Anterior cingulate cortex (tissue), 58 donors: ENCODE measurements at regions not wholly inside any gene's neighbourhood (a gene's known extent, or its start where the extent isn't known, plus 50 kb on each side); places are given as distances from the start of the nearest gene placed in this dataset.

Experiments
- DNase-seq, 58 donors: peaks; one replicate each; lab custom pipeline; 2025; lab: John Stamatoyannopoulos, UW

DNA sequence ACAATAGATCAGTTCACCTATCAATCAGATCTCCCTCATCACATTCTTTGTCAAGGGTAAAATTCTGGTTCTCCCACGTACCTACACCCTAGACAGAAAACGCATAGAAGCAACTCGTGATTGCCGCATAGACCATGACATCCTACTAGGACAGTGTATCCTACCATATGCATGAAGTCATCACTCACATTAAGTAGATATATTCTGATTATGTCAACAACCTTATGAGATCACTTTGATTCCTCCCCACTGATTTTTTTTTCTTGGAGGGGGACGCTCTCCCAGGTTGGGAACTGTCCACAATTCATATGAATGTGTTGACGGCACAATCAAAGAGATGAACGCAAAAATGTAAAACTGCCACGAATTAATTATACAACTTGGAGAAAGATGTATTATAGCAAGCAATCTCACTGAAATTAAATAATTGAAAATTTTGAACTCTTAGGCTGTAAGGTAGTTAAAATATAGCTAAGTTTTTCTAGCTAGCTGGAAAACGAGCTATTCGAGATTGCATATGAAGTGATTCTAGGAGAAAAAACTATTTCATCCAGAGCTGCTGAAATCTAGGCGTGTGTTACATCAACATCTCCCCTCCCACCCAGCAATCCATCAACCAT is 82.5 kb upstream of the CCDC28A start:
- DNase-seq: no peak

DNA sequence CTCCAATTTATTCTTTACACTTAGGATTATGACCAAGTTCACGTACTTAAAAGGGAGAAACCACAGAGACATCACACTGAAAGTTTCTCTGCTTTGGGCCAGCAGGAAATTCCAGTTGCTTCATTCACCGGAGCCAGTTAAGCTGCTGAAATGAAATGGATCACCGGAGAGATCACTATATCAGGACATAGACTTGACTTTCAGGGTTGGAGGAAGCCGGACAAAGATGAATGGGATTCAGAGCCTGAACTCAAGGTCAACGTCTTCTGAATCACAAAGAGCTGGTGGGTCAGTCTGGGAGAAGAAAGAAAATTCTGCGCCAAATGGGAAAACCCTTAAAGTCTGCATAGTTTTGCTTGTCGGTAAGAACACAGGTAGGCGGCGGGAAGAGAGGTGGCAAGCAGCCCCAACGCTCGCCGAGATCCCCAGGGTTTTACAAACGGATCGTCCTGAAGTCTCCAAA is 81.9 kb upstream of the CCDC28A start:
- DNase-seq: no peak

DNA sequence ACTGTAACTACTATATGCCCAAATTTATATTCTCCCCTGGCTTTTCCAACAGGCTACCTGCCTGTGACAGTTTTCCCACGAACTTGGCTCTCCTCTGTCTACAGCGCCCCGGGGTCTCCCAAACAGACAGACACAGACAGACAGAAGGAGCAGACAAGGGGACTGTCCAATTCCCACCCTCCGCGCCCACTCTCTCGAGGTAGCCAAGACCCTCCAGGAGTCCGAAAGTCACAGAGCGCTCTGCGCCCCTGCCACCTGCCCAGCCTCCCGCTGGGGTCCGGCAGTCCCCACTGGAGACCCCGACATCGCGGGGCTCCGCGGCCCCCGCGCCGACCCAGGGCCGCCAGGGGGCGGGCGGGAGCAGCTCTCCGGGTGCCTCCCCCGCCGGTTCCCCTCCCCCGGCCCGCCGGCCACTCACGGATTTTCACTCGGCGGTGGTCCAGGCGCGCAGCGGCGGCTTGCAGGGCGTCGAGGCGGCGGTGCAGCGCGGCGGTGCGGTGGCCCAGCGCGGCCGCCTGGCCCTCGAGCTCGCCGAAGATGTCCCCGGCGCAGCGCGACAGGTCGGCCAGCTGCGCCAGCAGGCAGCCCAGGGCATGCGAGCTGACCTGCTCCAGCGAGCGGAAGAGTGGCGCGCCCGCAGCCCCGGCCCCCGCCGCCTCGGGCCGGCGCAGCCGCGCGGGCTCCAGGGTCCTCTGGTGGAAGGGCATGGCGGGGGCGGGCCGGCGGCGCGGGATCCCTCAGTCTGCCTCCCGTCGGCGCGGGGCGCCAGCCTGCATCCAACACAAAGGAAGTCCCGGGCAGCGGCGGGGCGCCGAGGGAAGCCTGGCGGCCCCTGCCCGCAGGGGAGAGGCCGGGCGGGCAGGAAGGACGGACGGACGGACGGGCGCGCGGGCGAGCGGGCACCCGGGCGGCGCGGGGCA is 81.3 kb upstream of the CCDC28A start:
- DNase-seq: peak in 44 of 58 donors; percentile 10 to 74 (median 45)

DNA sequence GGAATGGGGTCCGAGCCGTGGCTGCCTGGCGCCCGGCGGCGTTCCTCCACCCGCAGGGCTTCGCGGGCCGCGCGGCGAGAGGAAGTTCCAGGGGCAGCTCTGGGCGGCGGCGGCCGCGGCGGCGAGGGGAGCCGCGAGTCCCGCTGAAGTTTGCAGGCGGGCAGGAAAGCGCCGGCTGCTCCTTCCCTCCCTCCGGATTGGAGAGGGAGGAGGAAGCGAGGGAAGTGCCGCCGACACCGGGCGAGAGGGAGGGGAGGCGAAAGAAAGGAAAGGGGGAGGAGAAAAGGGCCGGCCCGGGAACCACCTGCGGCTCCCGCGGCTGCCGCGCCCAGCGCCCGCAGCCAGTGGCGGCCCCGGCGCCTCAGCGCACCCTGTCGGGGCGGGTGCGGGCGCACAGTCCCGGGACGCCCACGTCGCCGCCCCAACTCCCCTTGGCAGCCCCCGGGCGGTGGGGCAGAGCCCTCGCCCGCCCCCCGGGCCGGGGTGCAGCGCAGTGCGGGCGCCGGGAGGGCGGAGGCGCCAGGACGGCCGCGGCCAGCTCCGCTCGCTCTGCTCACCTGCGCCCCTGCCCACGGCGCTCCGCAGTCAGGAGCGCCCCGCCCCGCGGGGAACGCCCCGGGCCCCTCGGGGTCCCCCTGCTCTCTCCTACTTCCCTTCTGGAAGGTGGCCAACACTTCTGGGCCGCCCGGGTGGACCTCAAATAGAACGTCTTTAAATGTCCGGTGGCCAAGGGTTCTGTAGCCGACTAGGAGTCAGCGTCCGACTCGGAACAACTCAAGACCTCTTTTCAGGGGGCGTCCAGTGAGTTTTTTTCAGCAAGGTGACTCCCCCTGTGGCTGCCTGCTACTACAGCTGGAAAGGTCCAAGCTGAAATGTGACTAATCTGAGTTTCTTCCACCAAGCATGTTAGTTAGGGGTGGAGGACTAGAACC is 80.3 kb upstream of the CCDC28A start:
- DNase-seq: peak in 24 of 58 donors; percentile 12 to 52 (median 26)

DNA sequence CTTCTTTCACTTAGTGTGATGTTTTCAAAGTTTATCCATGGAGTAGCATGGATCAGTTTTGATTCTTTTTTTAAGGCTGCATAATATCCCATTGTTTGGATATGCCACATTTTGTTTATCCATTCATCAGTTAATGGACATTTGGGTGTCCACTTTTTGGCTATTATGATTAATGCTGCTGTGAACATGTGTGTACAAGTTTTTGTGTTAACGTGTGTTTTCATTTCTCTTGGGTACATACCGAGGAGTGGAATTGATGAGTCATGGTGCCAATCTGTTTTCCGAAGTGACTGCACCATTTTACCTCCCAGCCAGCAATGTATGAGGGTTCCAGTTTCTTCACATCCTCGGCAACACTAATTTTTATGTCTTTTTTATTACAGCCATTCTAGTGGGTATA is 78.4 kb upstream of the CCDC28A start:
- DNase-seq: no peak

DNA sequence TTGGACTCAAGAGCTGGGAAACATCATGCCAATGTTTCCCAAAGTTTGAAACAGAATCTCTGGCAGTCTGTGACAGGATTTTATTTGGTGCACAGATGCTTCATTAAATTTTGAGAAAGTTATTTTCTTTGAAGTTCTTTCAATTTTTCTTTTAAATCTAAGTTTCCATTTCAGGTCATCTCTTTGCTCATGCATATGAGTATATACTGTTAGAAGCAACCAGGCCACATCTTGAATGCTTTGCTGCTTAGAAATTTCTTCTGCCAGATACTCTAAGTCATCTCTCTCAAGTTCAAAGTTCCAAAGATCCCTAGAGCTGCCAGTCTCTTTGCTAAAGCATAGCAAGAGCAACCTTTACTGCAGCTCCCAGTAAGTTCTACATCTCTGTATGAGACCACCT is 59.1 kb upstream of the CCDC28A start:
- DNase-seq: no peak

DNA sequence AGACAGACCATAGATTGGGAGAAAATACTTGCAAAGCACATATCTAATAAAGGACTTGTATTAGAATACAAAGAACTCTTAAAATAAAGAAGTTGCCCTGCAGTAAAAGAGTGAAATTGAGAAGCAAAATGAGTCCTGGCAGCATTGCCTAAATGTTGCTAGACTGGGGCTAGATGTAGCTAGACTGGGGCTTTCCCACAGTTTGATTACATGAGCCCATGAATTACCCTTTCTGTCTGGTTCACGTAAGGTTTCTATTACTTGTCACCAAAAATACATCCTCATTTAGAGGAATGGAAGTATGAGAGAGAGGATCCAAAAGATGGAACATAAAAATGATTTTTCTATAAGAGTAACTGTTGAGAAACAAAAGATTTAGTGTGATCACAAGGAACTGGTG is 57.6 kb upstream of the CCDC28A start:
- DNase-seq: no peak

DNA sequence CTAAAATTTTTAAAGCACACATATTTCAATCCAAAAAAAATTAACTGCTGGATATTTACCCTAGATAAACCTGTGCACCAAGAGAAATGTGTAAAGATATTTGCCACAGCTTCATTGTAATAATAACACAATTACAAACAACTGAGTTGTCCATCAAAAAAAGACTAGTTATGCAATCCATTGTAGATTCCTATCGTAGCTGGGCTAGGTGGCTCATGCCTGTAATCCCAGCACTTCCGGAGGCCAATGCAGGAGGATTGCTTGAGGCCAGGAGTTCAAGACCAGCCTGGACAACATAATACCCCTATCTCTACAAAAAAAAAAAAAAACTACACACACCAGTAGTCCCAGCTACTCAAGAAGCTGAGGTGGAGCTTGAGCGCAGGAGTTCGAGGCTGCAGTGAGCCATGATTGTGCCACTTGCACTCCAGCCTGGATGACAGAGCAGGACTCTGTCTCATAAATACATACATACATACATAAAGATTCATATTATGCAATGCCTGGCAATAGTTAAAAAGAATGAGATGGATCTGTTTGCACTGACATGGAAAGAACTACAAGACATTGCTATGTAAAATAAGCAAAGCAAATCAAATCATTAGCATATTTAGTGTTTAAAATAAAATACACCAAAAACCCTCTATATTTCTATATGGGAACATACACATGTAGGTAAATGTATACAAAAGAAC is 56.5 kb upstream of the CCDC28A start:
- DNase-seq: no peak

DNA sequence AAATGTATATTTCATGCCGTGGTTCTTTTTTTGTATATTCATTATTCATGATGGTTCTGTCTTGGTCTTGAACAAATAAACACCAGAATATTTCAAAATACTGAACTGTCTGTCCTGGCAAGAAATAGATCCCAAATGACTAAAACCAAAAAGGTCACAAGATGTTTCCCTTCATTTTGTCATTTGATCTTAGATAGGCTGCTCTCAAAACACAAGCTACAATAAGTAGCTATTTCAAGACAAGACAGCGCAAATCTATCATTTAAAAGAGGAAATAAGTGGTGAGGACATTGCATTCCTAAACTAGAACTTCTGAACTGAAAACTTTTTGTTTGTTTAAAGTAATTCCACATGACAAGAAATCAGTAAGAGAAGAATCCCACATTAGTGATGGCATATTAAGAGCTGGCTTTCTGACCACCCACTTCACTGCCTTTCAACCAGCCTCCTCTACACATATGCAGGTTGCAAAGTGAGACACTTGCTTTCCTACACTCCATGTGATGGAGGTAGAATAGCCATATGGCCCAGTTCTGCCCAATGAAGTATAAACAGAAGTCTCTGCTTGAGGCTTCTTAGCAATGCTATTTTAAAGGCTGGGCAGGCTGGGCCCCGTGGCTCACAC is 54.4 kb upstream of the CCDC28A start:
- no peak for DNase-seq

DNA sequence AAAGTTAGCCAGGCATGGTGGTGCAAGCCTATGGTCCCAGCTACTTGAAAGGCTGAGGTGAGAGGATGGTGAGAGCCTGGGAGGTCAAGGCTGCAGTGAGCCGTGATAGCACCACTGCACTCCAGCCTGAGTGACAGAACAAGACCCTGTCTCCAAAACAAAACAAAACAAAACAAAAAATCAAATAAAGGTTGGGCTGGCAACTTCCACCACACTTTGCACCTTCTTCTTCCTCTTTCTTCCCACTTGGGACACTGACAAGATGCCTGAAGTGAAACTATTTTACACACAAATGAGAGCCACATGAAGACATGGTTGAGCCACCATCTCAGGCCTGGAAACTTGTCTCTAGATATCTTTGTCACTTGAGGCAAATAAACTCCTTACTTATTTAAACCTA is 53.8 kb upstream of the CCDC28A start:
- no peak for DNase-seq

DNA sequence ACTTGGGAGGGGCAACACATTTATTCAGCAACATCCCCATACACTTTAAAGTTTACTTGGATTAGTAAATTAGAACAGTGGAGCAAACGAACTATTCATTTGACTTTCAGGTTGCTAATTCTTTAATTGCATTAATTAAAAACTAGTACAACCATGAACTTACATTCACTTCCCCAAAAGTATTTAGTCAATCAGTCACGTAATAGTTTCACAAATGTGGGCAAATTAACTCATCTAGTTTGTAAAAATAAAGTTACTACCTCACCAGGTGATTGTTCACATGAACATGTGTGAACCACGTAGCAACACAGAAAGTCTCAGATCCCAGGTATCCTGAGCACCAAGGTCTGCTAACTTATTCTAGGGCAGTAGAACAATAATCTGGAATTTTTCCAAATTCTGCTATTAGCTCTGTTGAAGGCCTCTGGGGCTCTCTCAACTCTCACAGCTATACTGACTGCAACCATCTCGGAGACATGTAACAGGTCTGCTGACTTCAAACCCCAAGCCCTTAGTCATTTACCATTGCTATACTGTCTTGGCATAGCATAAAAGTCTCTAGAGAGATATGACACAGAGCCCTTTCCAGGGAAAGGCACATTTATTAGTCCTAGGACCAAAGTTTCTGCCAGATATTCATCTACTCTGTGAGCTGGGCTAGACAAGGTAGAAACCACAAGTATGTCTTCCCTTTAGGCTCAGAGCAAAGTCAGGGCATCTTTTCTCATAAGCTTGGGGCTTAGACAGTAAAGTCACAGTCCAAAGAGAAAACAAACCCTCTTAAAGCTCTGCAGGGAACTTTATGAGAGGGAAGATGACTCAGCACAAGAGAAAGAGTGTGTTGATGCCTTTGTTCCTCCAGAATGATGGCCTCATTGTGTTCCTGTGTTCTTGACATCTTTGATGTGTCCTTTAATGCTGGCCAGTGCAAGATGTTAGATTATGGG is 50.9 kb upstream of the CCDC28A start:
- DNase-seq: peak in 2 of 58 donors; percentile 1 to 33
